Parathyroid adenoma (tissue), 2 donors: ENCODE measurements at regions not wholly inside any gene's neighbourhood (a gene's known extent, or its start where the extent isn't known, plus 50 kb on each side); places are given as distances from the start of the nearest gene placed in this dataset.

ENCODE experiments used
- H2AFZ ChIP-seq: fragments of 300-600 bp; sonication (generic); one replicate; pipeline ENCODE4 v1.7.0; 2017; ENCODE audit warnings: antibody characterized with exemption, mild to moderate bottlenecking
- H3K27ac ChIP-seq: fragments of 300-600 bp; sonication (generic); one replicate; pipeline ENCODE4 v1.7.0; 2017
- H3K27me3 ChIP-seq: fragments of 300-600 bp; sonication (generic); one replicate; pipeline ENCODE4 v1.7.0; 2017; ENCODE audit warnings: low read length; ENCODE audit not compliant: control insufficient read depth, insufficient read depth
- H3K36me3 ChIP-seq: fragments of 300-600 bp; sonication (generic); one replicate; pipeline ENCODE4 v1.7.0; 2017; ENCODE audit warnings: low read length; ENCODE audit not compliant: control insufficient read depth, insufficient read depth
- H3K4me1 ChIP-seq: fragments of 300-600 bp; sonication (generic); one replicate; pipeline ENCODE4 v1.7.0; 2017; ENCODE audit warnings: control low read depth
- H3K4me2 ChIP-seq: fragments of 300-600 bp; sonication (generic); one replicate; pipeline ENCODE4 v1.7.0; 2017; ENCODE audit warnings: low read length
- H3K4me3 ChIP-seq: fragments of 300-600 bp; sonication (generic); one replicate; pipeline ENCODE4 v1.7.0; 2017; ENCODE audit warnings: low read depth, low read length
- H3K79me2 ChIP-seq: fragments of 300-600 bp; sonication (generic); one replicate; pipeline ENCODE4 v1.7.0; 2017; ENCODE audit warnings: control low read depth
- H3K9ac ChIP-seq: fragments of 300-600 bp; sonication (generic); one replicate; pipeline ENCODE4 v1.7.0; 2017; ENCODE audit warnings: mild to moderate bottlenecking
- H3K9me3 ChIP-seq: fragments of 300-600 bp; sonication (generic); one replicate; pipeline ENCODE4 v1.7.0; 2017; ENCODE audit warnings: low read length; ENCODE audit not compliant: control insufficient read depth
- TF ChIP-seq, protein P1 (sequence below): fragments of 300-600 bp; sonication (generic); IDR thresholded peaks from one replicate; pipeline ENCODE4 v1.7.0; 2017; ENCODE audit warnings: antibody characterized with exemption, mild to moderate bottlenecking
- donor health status: primary hyperparathyroidism.

DNA sequence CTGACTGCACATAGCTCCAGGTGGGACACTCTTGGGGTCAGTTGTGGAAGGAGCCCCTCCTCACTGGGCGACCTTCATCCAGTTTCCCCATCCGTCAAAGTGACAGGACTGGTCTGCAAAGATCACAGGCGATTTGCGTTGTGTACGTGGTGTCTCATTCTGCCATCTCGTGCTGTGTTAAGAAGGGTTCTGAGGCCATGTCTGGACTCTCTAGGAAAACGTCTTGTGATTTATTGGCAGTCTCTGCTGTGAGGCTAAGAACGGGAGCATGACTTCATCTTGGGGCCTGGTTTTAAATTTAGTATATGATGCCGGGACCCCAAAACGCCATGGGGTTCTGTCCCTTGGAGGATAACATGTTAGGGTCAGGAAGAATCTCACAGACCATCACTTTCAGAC, 65.2 kb upstream of the CIBAR2 start:
- Histone ChIP-seq H3K79me2 (peaks cover 61% of the 10 kb centered on the region), H3K27me3 (no peaks in the 10 kb centered on the region), H3K27ac (no peak overlapping the region), H3K4me1 (peaks cover 18% of the 10 kb centered on the region), H3K36me3 (no peaks in the 10 kb centered on the region), H2AFZ (no peak overlapping the region), H3K9ac (no peak overlapping the region), H3K4me3 (no peak overlapping the region), H3K4me2 (no peak overlapping the region), H3K9me3 (no peaks in the 10 kb centered on the region)
- TF ChIP-seq, protein P1, sequence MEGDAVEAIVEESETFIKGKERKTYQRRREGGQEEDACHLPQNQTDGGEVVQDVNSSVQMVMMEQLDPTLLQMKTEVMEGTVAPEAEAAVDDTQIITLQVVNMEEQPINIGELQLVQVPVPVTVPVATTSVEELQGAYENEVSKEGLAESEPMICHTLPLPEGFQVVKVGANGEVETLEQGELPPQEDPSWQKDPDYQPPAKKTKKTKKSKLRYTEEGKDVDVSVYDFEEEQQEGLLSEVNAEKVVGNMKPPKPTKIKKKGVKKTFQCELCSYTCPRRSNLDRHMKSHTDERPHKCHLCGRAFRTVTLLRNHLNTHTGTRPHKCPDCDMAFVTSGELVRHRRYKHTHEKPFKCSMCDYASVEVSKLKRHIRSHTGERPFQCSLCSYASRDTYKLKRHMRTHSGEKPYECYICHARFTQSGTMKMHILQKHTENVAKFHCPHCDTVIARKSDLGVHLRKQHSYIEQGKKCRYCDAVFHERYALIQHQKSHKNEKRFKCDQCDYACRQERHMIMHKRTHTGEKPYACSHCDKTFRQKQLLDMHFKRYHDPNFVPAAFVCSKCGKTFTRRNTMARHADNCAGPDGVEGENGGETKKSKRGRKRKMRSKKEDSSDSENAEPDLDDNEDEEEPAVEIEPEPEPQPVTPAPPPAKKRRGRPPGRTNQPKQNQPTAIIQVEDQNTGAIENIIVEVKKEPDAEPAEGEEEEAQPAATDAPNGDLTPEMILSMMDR = no peak

- Histone ChIP-seq H3K9ac (no peak overlapping the region), H3K36me3 (no peaks in the 10 kb centered on the region), H3K4me1 (peaks cover 13% of the 10 kb centered on the region), H3K27me3 (no peaks in the 10 kb centered on the region), H3K9me3 (no peaks in the 10 kb centered on the region), H3K4me2 (no peak overlapping the region), H3K79me2 (peaks cover 64% of the 10 kb centered on the region), H3K27ac (no peak overlapping the region), H2AFZ (no peak overlapping the region), H3K4me3 (no peak overlapping the region)
- TF ChIP-seq, protein P1 = no peak
These were observed 65.8 kb upstream of the CIBAR2 start for GRCh38 chr16:85178006-85178591.

GRCh38 chr16:85178596-85178995, 66.3 kb upstream of the CIBAR2 start:
- TF ChIP-seq, protein P1 = no peak
- no peaks in the 10 kb centered on the region for H3K9me3 ChIP-seq
- no peaks in the 10 kb centered on the region for H3K27me3 ChIP-seq
- H3K9ac ChIP-seq = no peak overlapping the region
- H3K4me3 ChIP-seq = no peak overlapping the region
- no peak overlapping the region for H2AFZ ChIP-seq
- H3K36me3 ChIP-seq = no peaks in the 10 kb centered on the region
- peaks cover 62% of the 10 kb centered on the region for H3K79me2 ChIP-seq
- H3K4me1 ChIP-seq = peaks cover 9% of the 10 kb centered on the region
- no peak overlapping the region for H3K27ac ChIP-seq
- no peak overlapping the region for H3K4me2 ChIP-seq

DNA sequence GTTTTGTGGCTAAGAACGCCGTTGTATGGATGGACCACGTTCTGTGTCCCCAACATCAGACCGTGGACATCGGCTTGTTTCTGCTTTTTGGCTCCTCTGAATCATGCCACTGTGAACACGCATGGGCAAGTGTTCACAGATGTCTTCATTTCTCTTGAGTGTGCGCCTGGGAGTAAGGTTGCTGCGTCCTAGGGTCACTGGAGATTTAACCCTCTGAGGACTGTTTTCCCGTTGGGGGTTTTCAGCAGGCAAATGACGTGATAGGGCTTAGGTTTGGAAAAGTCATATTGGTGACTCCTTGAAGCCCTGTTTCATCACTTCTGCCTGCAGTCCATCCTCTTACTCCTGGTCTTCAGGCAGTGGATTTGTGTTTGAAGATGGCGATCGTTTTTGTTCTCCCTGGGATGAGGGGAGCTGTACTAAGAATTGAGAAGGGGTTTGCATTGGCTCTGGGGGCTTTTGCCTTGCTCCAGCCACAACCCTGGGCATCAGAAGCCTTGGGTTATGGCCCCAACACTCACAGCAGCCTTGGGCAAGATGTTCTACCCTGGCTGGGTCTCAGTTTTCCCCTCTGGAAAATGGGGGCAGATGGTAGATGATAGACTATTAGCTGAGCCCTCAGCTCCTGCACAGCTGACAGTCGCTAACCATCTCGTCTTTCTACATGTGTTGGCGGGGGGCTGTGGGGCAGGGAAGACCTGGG, 67.2 kb upstream of the CIBAR2 start:
- no peak overlapping the region for H3K27ac ChIP-seq
- H3K4me2 ChIP-seq = no peak overlapping the region
- no peaks in the 10 kb centered on the region for H3K9me3 ChIP-seq
- H3K79me2 ChIP-seq = peaks cover 68% of the 10 kb centered on the region
- H2AFZ ChIP-seq = no peak overlapping the region
- no peaks in the 10 kb centered on the region for H3K27me3 ChIP-seq
- H3K36me3 ChIP-seq = no peaks in the 10 kb centered on the region
- H3K9ac ChIP-seq = no peak overlapping the region
- no peaks in the 10 kb centered on the region for H3K4me1 ChIP-seq
- TF ChIP-seq, protein P1 = no peak
- no peak overlapping the region for H3K4me3 ChIP-seq
